HT1080 (cell line): ENCODE measurements at regions not wholly inside any gene's neighbourhood (a gene's known extent, or its start where the extent isn't known, plus 50 kb on each side); places are given as distances from the start of the nearest gene placed in this dataset. TPM values are rescaled to one million over a fixed set of nuclear protein-coding genes. Genes with fewer than 3 reads are reported as not detected.
"Not testable (repeated sequence)": the region's sequence is repeated elsewhere in the genome, so short reads cannot be mapped to it uniquely, and the experiment has no call there.

Experiments used
- DNase-seq: peaks from one replicate; pipeline ENCODE4 v3.0.0-alpha.2; 2015; ENCODE audit warnings: low read depth
- small RNA-seq: library from RNA; depleted of rRNA; stranded (forward); fragments of <200 nt; gene quantifications from one replicate; pipeline ENCODE3, GENCODE V24; 2014

DNA sequence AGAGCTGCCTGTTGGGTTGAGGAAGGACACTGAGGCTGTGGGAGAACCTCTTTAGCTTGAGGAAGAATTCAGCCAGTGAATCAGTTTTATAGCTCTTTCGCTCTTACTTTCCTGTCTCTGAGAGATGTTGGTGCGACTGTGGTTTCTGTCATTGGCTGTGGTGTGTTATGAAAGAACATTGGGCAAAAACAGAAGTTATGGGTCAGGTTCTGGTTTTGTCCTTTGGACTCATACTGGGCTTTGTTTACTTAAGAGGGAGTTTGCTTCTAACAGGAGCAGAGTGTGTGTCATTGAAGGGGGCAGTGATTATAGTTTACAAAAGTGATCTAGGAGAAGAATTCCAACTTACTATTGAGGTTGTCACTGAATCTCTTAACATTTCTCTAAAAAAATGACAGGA lies 97.0 kb downstream of the TLR5 start:
- DNase-seq = no peak

GRCh38 chr1:223046463-223046862 lies 96.6 kb downstream of the TLR5 start:
- DNase-seq = not testable (repeated sequence)

DNA sequence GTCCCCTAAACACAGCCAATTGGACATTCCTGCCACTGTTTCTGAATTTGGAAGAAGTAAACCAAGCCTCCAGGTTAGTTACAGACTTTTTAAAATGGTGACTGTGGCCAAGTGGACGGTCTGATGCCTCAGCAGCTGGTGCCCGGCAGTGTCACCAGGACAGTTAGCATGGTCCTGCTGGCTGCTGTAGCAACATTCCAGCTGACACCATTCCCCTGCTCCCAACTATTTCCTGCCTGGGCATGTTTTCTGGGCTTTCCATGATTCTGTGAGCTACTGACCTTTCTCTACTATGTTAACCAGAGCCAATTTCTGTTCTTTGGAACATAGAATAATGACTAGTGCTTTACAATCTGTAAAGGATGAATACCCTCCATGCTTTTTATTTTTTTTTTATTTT lies 95.0 kb downstream of the TLR5 start:
- no peak for DNase-seq

- DNase-seq = no peak
Observed at GRCh38 chr1:223052462-223052861, 90.6 kb downstream of the TLR5 start.

- DNase-seq = peak; percentile 28
Observed at GRCh38 chr1:223052931-223053330, 90.1 kb downstream of the TLR5 start.

DNA sequence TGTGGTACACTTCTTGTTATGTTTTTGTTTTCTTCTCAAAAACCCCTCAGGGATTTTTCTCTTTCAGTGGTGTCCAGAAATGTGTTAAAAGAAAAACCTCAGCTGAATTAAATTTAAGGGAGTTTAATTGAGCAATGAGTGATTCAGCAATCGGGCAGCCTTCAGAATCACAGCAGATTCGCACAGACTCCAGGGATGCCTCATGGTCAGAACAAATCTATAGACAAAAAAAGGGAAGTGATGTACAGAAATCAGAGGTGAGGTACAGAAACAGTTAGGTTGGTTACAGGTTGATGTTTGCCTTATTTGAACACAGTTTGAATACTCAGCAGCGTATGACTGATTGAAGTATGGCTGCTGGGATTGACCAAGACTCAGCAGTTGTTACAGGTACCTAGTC lies 86.2 kb downstream of the TLR5 start:
- DNase-seq = no peak

DNA sequence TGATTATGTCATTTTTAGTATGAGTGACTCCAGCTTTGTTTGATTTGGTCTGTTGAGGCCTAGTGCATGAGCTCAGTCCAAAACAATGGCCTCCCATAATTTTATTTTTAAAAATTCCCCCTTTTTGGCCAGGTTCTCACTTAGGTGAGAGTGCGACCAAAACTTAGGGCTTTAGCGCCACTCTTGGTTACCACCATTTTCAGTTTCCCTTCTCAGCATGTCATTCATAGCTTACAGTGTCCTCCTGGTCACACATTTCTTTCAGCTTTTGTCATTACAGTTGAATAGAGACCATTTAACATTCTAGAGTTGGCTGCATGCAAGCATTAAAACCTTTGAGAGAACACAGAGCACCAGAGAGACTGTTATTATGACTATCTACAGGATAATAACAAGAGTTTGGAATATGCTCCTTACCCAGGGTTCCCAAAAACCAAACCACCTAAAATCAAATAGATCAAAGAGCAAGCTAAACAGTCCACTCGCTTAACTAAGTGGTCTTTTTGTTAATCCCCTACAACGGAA lies 85.4 kb downstream of the TLR5 start:
- no peak for DNase-seq

Small RNA genes in the stretch of these regions (small RNA-seq; reads per million reads assigned to genes)
- gene NDUFB1P2 = not detected
